ENCODE measurements at regions not wholly inside any gene's neighbourhood (a gene's known extent, or its start where the extent isn't known, plus 50 kb on each side); places are given as distances from the start of the nearest gene placed in this dataset.

GRCh38 chr3:55202326-55202725 is 274.5 kb upstream of the LRTM1 start:
- H3K4me1 ChIP-seq: no peaks in the 10 kb centered on the region
- no TSS peak for BruUV-seq (replicated peaks)
- ChIA-PET CTCF (no interaction called here), POLR2A (no interaction called here)
- Mint-ChIP-seq H3K4me1 (ENCODE audit: low read depth, unreplicated experiment) (no peaks in the 10 kb centered on the region), H3K27me3 (ENCODE audit: insufficient read depth, unreplicated experiment) (peaks cover 15% of the 10 kb centered on the region), H3K36me3 (ENCODE audit: insufficient read depth, unreplicated experiment) (no peaks in the 10 kb centered on the region), H3K27ac (ENCODE audit: unreplicated experiment) (no peak overlapping the region), H3K4me3 (ENCODE audit: unreplicated experiment) (no peak overlapping the region), H3K9me3 (ENCODE audit: unreplicated experiment) (no peaks in the 10 kb centered on the region)
- H3K4me3 ChIP-seq (ENCODE audit: low read depth, low read length): no peak overlapping the region
- H3K36me3 ChIP-seq (ENCODE audit: control insufficient read depth, insufficient read depth, low read length): no peaks in the 10 kb centered on the region
- H3K27me3 ChIP-seq (replicated peaks; ENCODE audit: control insufficient read depth, insufficient read depth, low read length): no peaks in the 10 kb centered on the region
- no peak for DNase-seq
- no peak for TF ChIP-seq CTCF (IDR thresholded peaks at IDR 0.05; ENCODE audit: insufficient read depth in 1 of 2, low read depth in 1 of 2, low read length in 1 of 2, severe bottlenecking in 1 of 2, unreplicated experiment in 1 of 2)
- intact Hi-C loops (cut with micrococcal nuclease; ENCODE audit: unreplicated experiment): no loop called here
- no peaks in the 10 kb centered on the region for H3K9me3 ChIP-seq

GRCh38 chr3:55201779-55202178 is 273.9 kb upstream of the LRTM1 start:
- H3K4me3 Mint-ChIP-seq (ENCODE audit: unreplicated experiment): no peak overlapping the region
- H3K9me3 ChIP-seq: no peaks in the 10 kb centered on the region
- DNase-seq: no peak
- H3K4me1 ChIP-seq: no peaks in the 10 kb centered on the region
- H3K9me3 Mint-ChIP-seq (ENCODE audit: unreplicated experiment): no peaks in the 10 kb centered on the region
- intact Hi-C loops (cut with micrococcal nuclease; ENCODE audit: unreplicated experiment): no loop called here
- H3K27ac Mint-ChIP-seq (ENCODE audit: unreplicated experiment): no peak overlapping the region
- H3K36me3 ChIP-seq (ENCODE audit: control insufficient read depth, insufficient read depth, low read length): no peaks in the 10 kb centered on the region
- CTCF ChIA-PET: no interaction called here
- no TSS peak for BruUV-seq (replicated peaks)
- H3K36me3 Mint-ChIP-seq (ENCODE audit: insufficient read depth, unreplicated experiment): no peaks in the 10 kb centered on the region
- no peaks in the 10 kb centered on the region for H3K27me3 ChIP-seq (replicated peaks; ENCODE audit: control insufficient read depth, insufficient read depth, low read length)
- no peaks in the 10 kb centered on the region for H3K4me1 Mint-ChIP-seq (ENCODE audit: low read depth, unreplicated experiment)
- TF ChIP-seq CTCF (IDR thresholded peaks at IDR 0.05; ENCODE audit: insufficient read depth in 1 of 2, low read depth in 1 of 2, low read length in 1 of 2, severe bottlenecking in 1 of 2, unreplicated experiment in 1 of 2): no peak
- peaks cover 15% of the 10 kb centered on the region for H3K27me3 Mint-ChIP-seq (ENCODE audit: insufficient read depth, unreplicated experiment)
- H3K4me3 ChIP-seq (ENCODE audit: low read depth, low read length): no peak overlapping the region
- POLR2A ChIA-PET: no interaction called here

- ChIA-PET POLR2A (no interaction called here), CTCF (no interaction called here)
- no peak for TF ChIP-seq CTCF (IDR thresholded peaks at IDR 0.05; ENCODE audit: insufficient read depth in 1 of 2, low read depth in 1 of 2, low read length in 1 of 2, severe bottlenecking in 1 of 2, unreplicated experiment in 1 of 2)
- no peak for DNase-seq
- Histone ChIP-seq H3K36me3 (ENCODE audit: control insufficient read depth, insufficient read depth, low read length) (no peaks in the 10 kb centered on the region), H3K4me1 (no peaks in the 10 kb centered on the region), H3K4me3 (ENCODE audit: low read depth, low read length) (no peak overlapping the region), H3K27me3 (replicated peaks; ENCODE audit: control insufficient read depth, insufficient read depth, low read length) (no peaks in the 10 kb centered on the region), H3K9me3 (no peaks in the 10 kb centered on the region)
- intact Hi-C loops (cut with micrococcal nuclease; ENCODE audit: unreplicated experiment): no loop called here
- peaks cover 15% of the 10 kb centered on the region for H3K27me3 Mint-ChIP-seq (ENCODE audit: insufficient read depth, unreplicated experiment)
- H3K4me1 Mint-ChIP-seq (ENCODE audit: low read depth, unreplicated experiment): no peaks in the 10 kb centered on the region
- H3K9me3 Mint-ChIP-seq (ENCODE audit: unreplicated experiment): no peaks in the 10 kb centered on the region
- no peaks in the 10 kb centered on the region for H3K36me3 Mint-ChIP-seq (ENCODE audit: insufficient read depth, unreplicated experiment)
- no peak overlapping the region for H3K27ac Mint-ChIP-seq (ENCODE audit: unreplicated experiment)
- no TSS peak for BruUV-seq (replicated peaks)
- no peak overlapping the region for H3K4me3 Mint-ChIP-seq (ENCODE audit: unreplicated experiment)
Measured at GRCh38 chr3:55200906-55201305, 273.0 kb upstream of the LRTM1 start.

Data from Caco-2 (cell line).